Cardiac fibroblast (primary cell): ENCODE measurements at regions not wholly inside any gene's neighbourhood (a gene's known extent, or its start where the extent isn't known, plus 50 kb on each side); places are given as distances from the start of the nearest gene placed in this dataset.
"Not testable (repeated sequence)": the region's sequence is repeated elsewhere in the genome, so short reads cannot be mapped to it uniquely, and the experiment has no call there.

Experiments
- DNase-seq, 2 donors: peaks; one replicate each; pipeline versions ENCODE4 v3.0.0 to v3.0.0-alpha.2; 2010; ENCODE audit warnings: low read depth in 2 of 2
- H3K4me3 ChIP-seq, 2 donors: replicated peaks in 1 of 2; 1 replicate in 1 of 2; 2 replicates in 1 of 2; pipeline ENCODE4 v1.5.1; 2011; ENCODE audit warnings: low read depth in 2 of 2, low read length in 2 of 2, mild to moderate bottlenecking in 2 of 2, moderate library complexity in 1 of 2
- TF ChIP-seq, protein P1 (sequence below): IDR thresholded peaks from one replicate; pipeline ENCODE4 v1.5.1; 2011; ENCODE audit warnings: low read depth, mild to moderate bottlenecking, low read length, inconsistent platforms

DNA sequence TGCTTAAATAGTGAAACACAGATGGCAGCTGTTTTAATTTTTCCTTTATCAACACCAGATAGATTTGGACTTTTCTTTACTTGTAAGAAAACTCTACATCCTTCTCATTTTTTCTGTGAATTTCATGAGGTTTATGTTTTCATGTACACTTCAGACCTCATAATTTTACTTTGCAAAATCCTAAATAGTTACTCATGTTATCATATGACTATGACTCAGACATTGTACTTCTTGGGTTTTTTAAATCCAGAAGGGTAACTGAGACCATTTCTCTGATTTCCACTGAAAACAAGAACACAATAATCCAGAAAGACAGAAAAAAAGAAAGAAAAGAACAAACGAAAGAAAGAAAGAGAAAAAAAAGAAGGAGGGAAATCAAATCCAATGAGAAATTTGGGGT is 1021.6 kb downstream of the NCAM2 start:
- TF ChIP-seq, protein P1, sequence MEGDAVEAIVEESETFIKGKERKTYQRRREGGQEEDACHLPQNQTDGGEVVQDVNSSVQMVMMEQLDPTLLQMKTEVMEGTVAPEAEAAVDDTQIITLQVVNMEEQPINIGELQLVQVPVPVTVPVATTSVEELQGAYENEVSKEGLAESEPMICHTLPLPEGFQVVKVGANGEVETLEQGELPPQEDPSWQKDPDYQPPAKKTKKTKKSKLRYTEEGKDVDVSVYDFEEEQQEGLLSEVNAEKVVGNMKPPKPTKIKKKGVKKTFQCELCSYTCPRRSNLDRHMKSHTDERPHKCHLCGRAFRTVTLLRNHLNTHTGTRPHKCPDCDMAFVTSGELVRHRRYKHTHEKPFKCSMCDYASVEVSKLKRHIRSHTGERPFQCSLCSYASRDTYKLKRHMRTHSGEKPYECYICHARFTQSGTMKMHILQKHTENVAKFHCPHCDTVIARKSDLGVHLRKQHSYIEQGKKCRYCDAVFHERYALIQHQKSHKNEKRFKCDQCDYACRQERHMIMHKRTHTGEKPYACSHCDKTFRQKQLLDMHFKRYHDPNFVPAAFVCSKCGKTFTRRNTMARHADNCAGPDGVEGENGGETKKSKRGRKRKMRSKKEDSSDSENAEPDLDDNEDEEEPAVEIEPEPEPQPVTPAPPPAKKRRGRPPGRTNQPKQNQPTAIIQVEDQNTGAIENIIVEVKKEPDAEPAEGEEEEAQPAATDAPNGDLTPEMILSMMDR = no peak
- peak; percentile 18 to 43 for DNase-seq

DNA sequence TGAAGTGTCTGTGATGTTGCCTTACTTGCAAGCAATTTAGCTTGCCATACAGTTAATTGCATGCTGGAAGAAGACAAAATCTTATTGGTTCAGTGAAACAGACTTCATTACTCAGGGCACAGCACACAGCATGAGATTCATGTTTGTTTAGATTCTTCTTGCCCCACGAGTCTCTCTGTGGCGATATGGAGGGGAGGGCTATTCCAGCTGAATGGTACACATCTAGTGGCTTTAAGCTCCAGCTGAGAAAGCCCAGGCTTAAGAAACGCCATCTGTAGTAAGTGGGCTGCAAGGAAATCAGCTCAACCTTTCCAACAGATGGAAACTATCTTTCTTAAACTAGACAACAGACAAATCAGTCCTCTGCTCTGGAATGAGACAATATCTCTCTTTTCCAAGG is 1022.0 kb downstream of the NCAM2 start:
- H3K4me3 ChIP-seq = no peak overlapping the region
- TF ChIP-seq, protein P1 = no peak
- peak in 1 of 2 donors; percentile 53 for DNase-seq

More for the DNA sequence above, 1021.6 kb downstream of the NCAM2 start:
- H3K4me3 ChIP-seq = no peak overlapping the region

DNA sequence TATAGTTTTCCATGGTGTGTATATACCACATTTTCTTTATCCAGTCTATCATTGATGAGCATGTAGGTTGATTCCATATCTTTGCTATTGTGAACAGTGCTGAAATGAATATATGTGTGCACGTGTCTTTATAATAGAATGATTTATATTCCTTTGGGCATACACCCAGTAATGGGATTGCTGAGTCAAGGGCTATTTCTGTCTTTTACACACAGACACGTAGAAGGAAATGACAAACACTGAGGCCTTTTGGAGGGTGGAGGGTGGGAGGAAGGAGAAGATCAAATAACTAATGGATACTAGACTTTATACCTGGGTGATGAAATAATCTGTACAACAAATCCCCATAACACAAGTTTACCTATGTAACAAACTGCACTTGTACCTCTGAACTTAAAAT is 1025.7 kb downstream of the NCAM2 start:
- not testable (repeated sequence) for DNase-seq, H3K4me3 ChIP-seq

DNA sequence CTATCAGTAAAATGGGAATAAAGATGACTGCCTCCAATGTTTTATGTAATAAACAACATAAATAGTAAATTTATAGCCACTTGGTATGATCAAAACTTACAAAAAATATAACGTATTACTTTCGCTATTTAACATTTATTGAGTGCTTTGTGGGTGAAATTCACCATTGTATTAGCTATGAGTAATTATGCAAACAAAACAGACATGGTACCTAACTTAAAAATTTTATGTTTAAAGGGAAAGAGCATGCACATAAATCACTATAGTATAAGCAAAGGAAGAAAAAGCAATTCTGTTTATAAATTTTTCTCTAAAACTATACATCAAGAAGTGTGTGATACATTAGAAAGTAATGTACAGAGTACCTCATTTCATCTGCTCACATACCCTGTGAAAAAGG is 1046.2 kb downstream of the NCAM2 start:
- H3K4me3 ChIP-seq = no peak overlapping the region
- TF ChIP-seq, protein P1 = no peak
- no peak for DNase-seq

DNA sequence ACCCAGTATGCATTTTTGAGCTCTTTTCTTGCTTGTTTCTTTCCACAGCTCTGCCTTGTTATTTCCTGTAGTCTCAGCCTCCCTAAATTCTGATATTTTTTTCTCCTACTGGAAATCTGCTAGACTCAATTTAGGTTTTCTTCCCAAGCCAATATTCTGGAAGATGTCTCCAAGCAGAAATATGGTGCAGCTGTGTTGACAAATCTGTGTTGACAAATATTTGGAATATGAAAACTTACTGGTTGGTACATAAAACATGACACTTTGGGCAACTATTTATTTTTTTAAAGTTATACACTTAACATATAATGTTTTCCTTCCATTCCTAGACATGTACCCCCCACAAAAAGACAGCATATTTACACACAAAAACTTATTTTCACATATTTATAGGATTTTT is 1048.4 kb downstream of the NCAM2 start:
- DNase-seq = no peak
- TF ChIP-seq, protein P1 = no peak
- no peak overlapping the region for H3K4me3 ChIP-seq

DNA sequence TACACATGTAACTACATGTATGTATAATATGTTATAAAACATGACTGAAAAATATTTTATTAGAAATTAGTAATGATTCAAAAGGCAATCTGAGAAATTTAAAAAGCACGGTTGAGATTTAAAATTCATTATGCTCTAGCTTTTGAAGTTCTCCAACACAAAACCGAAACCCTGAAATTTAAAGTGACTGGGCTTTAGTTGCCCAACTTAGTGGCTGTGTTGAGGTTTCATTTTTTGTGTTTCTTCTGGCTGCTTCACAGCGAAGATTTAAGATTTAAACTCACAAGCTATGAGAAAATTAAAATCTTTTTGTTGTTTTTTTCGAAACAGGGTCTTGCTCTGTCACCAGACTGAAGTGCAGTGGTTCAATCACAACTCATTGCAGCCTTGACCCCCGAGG is 1058.7 kb downstream of the NCAM2 start:
- no peak for DNase-seq
- TF ChIP-seq, protein P1 = no peak
- H3K4me3 ChIP-seq = no peak overlapping the region

- TF ChIP-seq, protein P1 = no peak
- DNase-seq = no peak
- no peak overlapping the region for H3K4me3 ChIP-seq
Observed at GRCh38 chr21:22062472-22063139, 1064.4 kb downstream of the NCAM2 start.
